SK-N-DZ (cell line): ENCODE measurements at regions not wholly inside any gene's neighbourhood (a gene's known extent, or its start where the extent isn't known, plus 50 kb on each side); places are given as distances from the start of the nearest gene placed in this dataset.
A peak's percentile ranks its signal among the peaks of the same experiment; 100 is the strongest.

ENCODE experiments used
- DNase-seq: peaks from one replicate; pipeline ENCODE4 v3.0.0-alpha.2; 2015; ENCODE audit warnings: low spot score

GRCh38 chr2:213202011-213202410 is 50.6 kb upstream of the IKZF2 start:
- no peak for DNase-seq

GRCh38 chr2:213205944-213206343 is 54.5 kb upstream of the IKZF2 start:
- DNase-seq = no peak

GRCh38 chr2:213213186-213213585 is 61.8 kb upstream of the IKZF2 start:
- no peak for DNase-seq

- DNase-seq = no peak
These were observed 62.8 kb upstream of the IKZF2 start for GRCh38 chr2:213214209-213214608.

GRCh38 chr2:213216461-213216860 is 65.0 kb upstream of the IKZF2 start:
- DNase-seq = no peak

GRCh38 chr2:213219816-213220215 is 64.4 kb upstream of the SPAG16 start:
- no peak for DNase-seq

- DNase-seq = no peak
These were observed 63.2 kb upstream of the SPAG16 start for GRCh38 chr2:213220967-213221603.

GRCh38 chr2:213221957-213222356 is 62.3 kb upstream of the SPAG16 start:
- DNase-seq = no peak

GRCh38 chr2:213224366-213224765 is 59.9 kb upstream of the SPAG16 start:
- DNase-seq = no peak

- DNase-seq = no peak
These were observed 58.4 kb upstream of the SPAG16 start for GRCh38 chr2:213225866-213226265.

- no peak for DNase-seq
These were observed 56.8 kb upstream of the SPAG16 start for GRCh38 chr2:213227458-213227857.

GRCh38 chr2:213228638-213229037 is 55.6 kb upstream of the SPAG16 start:
- DNase-seq = no peak

- DNase-seq = no peak
These were observed 54.5 kb upstream of the SPAG16 start for GRCh38 chr2:213229814-213230213.

- DNase-seq = no peak
These were observed 52.3 kb upstream of the SPAG16 start for GRCh38 chr2:213231966-213232365.

GRCh38 chr2:213232649-213233437 is 51.4 kb upstream of the SPAG16 start:
- DNase-seq = peak; percentile 6

- DNase-seq = no peak
These were observed 50.6 kb upstream of the SPAG16 start for GRCh38 chr2:213233438-213234330.
